ENCODE measurements at regions not wholly inside any gene's neighbourhood (a gene's known extent, or its start where the extent isn't known, plus 50 kb on each side); places are given as distances from the start of the nearest gene placed in this dataset.

DNA sequence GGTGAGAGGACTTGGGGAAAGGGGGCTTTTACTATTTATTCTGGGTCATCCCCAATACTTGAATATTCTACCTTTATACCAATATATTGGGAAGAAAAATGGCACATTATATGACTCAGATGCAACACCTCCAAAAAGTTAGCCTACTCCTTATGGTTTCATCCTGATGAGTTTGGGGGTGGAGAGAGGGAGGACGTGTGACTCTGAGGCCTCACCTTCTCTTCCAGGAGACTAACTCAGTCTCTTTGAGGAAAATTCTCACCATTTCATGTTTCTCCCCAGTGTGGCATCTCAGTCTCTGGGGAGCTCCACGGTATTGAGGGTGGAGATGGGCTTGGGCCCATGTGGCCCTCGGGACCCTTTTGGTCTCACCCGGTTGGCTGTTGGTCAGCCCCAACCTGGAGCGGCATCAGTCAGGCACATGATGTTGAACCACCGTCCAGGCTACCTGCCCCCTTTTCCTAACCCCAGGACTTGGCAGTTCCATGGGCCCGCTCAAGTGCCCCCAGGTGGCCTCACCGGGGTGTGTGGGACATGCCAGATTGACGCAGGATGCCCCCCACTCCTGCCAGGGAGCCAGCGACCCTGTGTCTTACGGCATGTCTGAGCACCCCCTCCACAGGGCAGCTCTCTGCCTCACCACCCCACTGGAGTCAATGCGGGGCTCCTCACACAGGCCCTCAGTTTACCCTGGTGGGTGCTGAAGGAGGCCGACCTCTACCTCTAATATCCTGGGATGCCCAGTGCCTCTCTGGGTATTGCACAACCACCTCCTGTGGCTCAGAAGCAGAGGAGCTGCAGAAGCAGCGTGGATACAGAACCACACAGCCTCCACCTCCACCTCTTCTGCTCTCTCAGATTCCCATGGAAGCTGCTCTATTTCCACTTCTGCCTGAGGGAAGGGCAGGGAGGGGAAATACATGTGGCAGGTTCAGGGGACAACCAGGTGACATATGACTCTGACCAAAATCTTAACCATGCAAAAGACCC, 297.4 kb downstream of the EIPR1 start:
- no TSS peak for BruUV-seq (replicated peaks)
- Histone ChIP-seq H3K9ac (ENCODE audit: low read length) (no peak overlapping the region), H2AFZ (ENCODE audit: low read depth, low read length, poor library complexity, severe bottlenecking) (no peak overlapping the region), H3K9me2 (ENCODE audit: insufficient read depth) (no peaks in the 10 kb centered on the region), H3K9me3 (ENCODE audit: control insufficient read depth in 1 of 2, insufficient read depth in 1 of 2, low read depth in 1 of 2, low read length in 2 of 2) (no peaks in the 10 kb centered on the region), H3K79me2 (ENCODE audit: insufficient read depth, low read length) (no peaks in the 10 kb centered on the region), H3K36me3 (ENCODE audit: control insufficient read depth in 1 of 2, insufficient read depth in 2 of 2, low read length in 2 of 2) (no peaks in the 10 kb centered on the region), H3K27ac (ENCODE audit: low read depth, low read length) (no peak overlapping the region), H3K4me1 (ENCODE audit: control insufficient read depth in 1 of 2, insufficient read depth in 2 of 2, low read length in 2 of 2) (no peaks in the 10 kb centered on the region), H3K4me3 (replicated peaks in 1 of 2; ENCODE audit: low read depth in 1 of 2, low read length in 2 of 2) (no peak overlapping the region), H4K20me1 (ENCODE audit: insufficient read depth) (no peaks in the 10 kb centered on the region), H3K27me3 (ENCODE audit: insufficient read depth, low read length) (peaks cover 30% of the 10 kb centered on the region), H3K4me2 (ENCODE audit: low read length) (no peak overlapping the region)
- CTCF ChIA-PET: no interaction called here
- DNase-seq (ENCODE audit: low read depth, low spot score) (no peak), ATAC-seq (no peak)
- intact Hi-C loops (cut with micrococcal nuclease): no loop called here
- POLR2A ChIA-PET: no interaction called here
- RAD21 ChIA-PET (ENCODE audit: low non-redundant PET in 1 of 2, low total read pairs in 2 of 2, uncharacterized antibody in 2 of 2, unreplicated experiment in 2 of 2): interaction anchor here in 1 of 2 experiments (0.6 kb wide), 1 partner anchor 22 kb away, joined by 3 read pairs; no protein-coding TSS in a partner anchor
- TF ChIP-seq, protein P1, sequence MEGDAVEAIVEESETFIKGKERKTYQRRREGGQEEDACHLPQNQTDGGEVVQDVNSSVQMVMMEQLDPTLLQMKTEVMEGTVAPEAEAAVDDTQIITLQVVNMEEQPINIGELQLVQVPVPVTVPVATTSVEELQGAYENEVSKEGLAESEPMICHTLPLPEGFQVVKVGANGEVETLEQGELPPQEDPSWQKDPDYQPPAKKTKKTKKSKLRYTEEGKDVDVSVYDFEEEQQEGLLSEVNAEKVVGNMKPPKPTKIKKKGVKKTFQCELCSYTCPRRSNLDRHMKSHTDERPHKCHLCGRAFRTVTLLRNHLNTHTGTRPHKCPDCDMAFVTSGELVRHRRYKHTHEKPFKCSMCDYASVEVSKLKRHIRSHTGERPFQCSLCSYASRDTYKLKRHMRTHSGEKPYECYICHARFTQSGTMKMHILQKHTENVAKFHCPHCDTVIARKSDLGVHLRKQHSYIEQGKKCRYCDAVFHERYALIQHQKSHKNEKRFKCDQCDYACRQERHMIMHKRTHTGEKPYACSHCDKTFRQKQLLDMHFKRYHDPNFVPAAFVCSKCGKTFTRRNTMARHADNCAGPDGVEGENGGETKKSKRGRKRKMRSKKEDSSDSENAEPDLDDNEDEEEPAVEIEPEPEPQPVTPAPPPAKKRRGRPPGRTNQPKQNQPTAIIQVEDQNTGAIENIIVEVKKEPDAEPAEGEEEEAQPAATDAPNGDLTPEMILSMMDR (IDR thresholded peaks at IDR 0.05 in 2 of 3, conservative IDR thresholded peaks at IDR 0.05 in 1 of 3; ENCODE audit: borderline replicate concordance in 1 of 3, insufficient read depth in 1 of 3, low read depth in 2 of 3, low read length in 2 of 3): no peak
- TF ChIP-seq, protein P2, sequence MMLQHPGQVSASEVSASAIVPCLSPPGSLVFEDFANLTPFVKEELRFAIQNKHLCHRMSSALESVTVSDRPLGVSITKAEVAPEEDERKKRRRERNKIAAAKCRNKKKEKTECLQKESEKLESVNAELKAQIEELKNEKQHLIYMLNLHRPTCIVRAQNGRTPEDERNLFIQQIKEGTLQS (IDR thresholded peaks at IDR 0.05): no peak

DNA sequence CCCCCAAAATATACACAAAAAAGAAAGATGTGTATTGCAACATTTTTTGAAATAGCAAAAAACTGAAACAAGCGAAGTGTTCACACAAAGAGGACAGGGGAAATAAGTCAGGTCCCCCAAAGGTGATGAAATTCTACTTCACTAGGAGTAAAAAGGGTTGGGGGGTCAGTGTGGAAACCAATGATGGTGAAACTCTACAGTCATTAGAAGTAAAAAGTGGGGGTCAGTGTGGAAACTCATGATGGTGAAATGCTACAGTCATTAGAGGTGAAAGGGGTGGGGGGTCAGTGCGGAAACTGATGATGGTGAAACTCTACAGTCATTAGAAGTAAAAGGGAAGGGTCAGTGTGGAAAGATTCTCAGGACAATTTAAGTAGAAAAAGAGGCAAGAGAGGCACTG, 298.2 kb downstream of the EIPR1 start:
- DNase-seq (ENCODE audit: low read depth, low spot score) (no peak), ATAC-seq (no peak)
- RAD21 ChIA-PET (ENCODE audit: low non-redundant PET in 1 of 2, low total read pairs in 2 of 2, uncharacterized antibody in 2 of 2, unreplicated experiment in 2 of 2): no interaction called here
- Histone ChIP-seq H3K27me3 (ENCODE audit: insufficient read depth, low read length) (peaks cover 36% of the 10 kb centered on the region), H3K9me2 (ENCODE audit: insufficient read depth) (no peaks in the 10 kb centered on the region), H3K9me3 (ENCODE audit: control insufficient read depth in 1 of 2, insufficient read depth in 1 of 2, low read depth in 1 of 2, low read length in 2 of 2) (no peaks in the 10 kb centered on the region), H3K4me3 (replicated peaks in 1 of 2; ENCODE audit: low read depth in 1 of 2, low read length in 2 of 2) (no peak overlapping the region), H3K4me2 (ENCODE audit: low read length) (no peak overlapping the region), H4K20me1 (ENCODE audit: insufficient read depth) (no peaks in the 10 kb centered on the region), H3K27ac (ENCODE audit: low read depth, low read length) (no peak overlapping the region), H3K9ac (ENCODE audit: low read length) (no peak overlapping the region), H3K79me2 (ENCODE audit: insufficient read depth, low read length) (no peaks in the 10 kb centered on the region), H3K36me3 (ENCODE audit: control insufficient read depth in 1 of 2, insufficient read depth in 2 of 2, low read length in 2 of 2) (no peaks in the 10 kb centered on the region), H2AFZ (ENCODE audit: low read depth, low read length, poor library complexity, severe bottlenecking) (no peak overlapping the region), H3K4me1 (ENCODE audit: control insufficient read depth in 1 of 2, insufficient read depth in 2 of 2, low read length in 2 of 2) (no peaks in the 10 kb centered on the region)
- no peak for TF ChIP-seq POLR2AphosphoS5 (IDR thresholded peaks at IDR 0.05; ENCODE audit: low read depth, low read length)
- no peak for TF ChIP-seq ZNF274 (IDR thresholded peaks at IDR 0.05; ENCODE audit: low read depth, low read length)
- no peak for TF ChIP-seq EGR1 (IDR thresholded peaks at IDR 0.05; ENCODE audit: low read depth)
- no TSS peak for BruUV-seq (replicated peaks)
- intact Hi-C loops (cut with micrococcal nuclease): no loop called here
- POLR2A ChIA-PET: no interaction called here
- CTCF ChIA-PET: no interaction called here

Data from HCT116 (cell line).